Type B pancreatic cell (in vitro differentiated cells): ENCODE measurements at regions not wholly inside any gene's neighbourhood (a gene's known extent, or its start where the extent isn't known, plus 50 kb on each side); places are given as distances from the start of the nearest gene placed in this dataset.

Experiments
- DNase-seq: peaks from one replicate; pipeline ENCODE4 v3.0.0; 2021; ENCODE audit warnings: mixed read lengths; ENCODE audit not compliant: unreplicated experiment; ENCODE audit errors: extremely low spot score
- H3K27ac Mint-ChIP-seq: 2 replicates; pipeline ENCODE4 v1.8.0; 2021; ENCODE audit warnings: mild to moderate bottlenecking, mixed read lengths
- H3K27me3 Mint-ChIP-seq: 2 replicates; pipeline ENCODE4 v1.8.0; 2021; ENCODE audit warnings: mixed read lengths
- H3K36me3 Mint-ChIP-seq: 2 replicates; pipeline ENCODE4 v1.8.0; 2021; ENCODE audit warnings: mixed read lengths
- H3K4me1 Mint-ChIP-seq: one replicate; pipeline ENCODE4 v1.8.0; 2021; ENCODE audit warnings: mixed read lengths; ENCODE audit not compliant: unreplicated experiment
- H3K4me3 Mint-ChIP-seq: 2 replicates; pipeline ENCODE4 v1.8.0; 2021; ENCODE audit warnings: mild to moderate bottlenecking, mixed read lengths
- H3K9me3 Mint-ChIP-seq: 2 replicates; pipeline ENCODE4 v1.8.0; 2021; ENCODE audit warnings: mixed read lengths
- TF ChIP-seq, protein P1 (sequence below): fragments of 200-600 bp; sonication (generic); conservative IDR thresholded peaks from 2 replicates; pipeline ENCODE4 v1.5.0; 2021; ENCODE audit warnings: antibody characterized with exemption, mild to moderate bottlenecking

DNA sequence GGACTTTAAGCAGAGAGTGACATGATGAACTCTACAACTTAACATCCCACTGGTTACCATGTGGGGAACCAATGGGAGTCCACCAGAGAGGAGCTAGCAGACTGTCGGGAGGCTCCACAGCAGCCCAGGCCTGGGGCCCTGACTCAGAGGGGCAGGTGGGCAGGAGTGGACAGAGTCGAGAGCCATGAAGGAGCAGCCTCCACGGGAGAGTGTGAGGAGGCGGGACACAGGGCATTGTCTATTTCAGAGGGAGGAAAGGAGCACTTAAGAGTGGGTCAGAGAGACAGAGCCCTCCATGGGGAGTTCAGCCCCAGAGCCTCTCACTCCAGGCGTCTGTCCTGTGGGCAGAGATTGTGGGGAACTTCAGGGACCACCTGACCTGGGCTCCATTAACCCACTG, 118.7 kb downstream of the CYP26B1 start:
- H3K9me3 Mint-ChIP-seq, result no peaks in the 10 kb centered on the region
- TF ChIP-seq, protein P1, sequence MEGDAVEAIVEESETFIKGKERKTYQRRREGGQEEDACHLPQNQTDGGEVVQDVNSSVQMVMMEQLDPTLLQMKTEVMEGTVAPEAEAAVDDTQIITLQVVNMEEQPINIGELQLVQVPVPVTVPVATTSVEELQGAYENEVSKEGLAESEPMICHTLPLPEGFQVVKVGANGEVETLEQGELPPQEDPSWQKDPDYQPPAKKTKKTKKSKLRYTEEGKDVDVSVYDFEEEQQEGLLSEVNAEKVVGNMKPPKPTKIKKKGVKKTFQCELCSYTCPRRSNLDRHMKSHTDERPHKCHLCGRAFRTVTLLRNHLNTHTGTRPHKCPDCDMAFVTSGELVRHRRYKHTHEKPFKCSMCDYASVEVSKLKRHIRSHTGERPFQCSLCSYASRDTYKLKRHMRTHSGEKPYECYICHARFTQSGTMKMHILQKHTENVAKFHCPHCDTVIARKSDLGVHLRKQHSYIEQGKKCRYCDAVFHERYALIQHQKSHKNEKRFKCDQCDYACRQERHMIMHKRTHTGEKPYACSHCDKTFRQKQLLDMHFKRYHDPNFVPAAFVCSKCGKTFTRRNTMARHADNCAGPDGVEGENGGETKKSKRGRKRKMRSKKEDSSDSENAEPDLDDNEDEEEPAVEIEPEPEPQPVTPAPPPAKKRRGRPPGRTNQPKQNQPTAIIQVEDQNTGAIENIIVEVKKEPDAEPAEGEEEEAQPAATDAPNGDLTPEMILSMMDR, result no peak
- H3K4me1 Mint-ChIP-seq, result no peaks in the 10 kb centered on the region
- no peak overlapping the region for H3K4me3 Mint-ChIP-seq
- H3K27me3 Mint-ChIP-seq, result peaks cover 7% of the 10 kb centered on the region
- peak; percentile 39 for DNase-seq
- H3K27ac Mint-ChIP-seq, result no peak overlapping the region
- no peaks in the 10 kb centered on the region for H3K36me3 Mint-ChIP-seq

DNA sequence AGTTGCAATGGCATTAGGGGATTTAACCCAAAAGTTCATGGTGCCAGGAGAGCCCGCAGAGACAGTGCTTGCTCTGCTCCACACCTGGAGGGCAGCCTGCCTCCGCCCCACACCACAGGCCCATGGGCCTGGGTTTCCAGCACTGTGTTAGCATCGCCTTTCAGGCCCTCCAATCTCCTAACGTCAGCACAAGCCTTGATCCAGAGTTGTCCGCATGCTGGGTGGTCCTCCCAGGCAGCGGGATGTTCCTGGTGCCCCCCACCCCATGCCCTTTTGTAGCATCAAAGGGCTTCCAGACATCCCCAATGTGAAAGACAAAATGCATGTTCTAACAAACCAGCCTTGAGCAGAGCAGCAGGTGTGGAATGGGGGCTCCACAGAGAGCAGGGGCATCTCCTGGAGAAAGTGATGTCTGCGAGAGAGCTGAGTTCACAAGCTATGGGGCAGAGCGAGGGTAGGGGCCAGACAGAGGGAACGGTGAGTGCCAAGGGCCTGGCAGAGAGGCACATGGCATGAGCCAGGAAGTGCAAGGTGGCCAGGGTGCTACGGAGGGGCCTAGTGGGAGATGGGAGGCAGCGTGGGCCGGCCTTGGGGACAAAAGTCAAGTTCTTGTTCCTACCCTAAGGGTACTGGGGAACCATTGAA, 119.2 kb downstream of the CYP26B1 start:
- DNase-seq, result peak; percentile 58
- peaks cover 7% of the 10 kb centered on the region for H3K27me3 Mint-ChIP-seq
- no peak overlapping the region for H3K4me3 Mint-ChIP-seq
- no peaks in the 10 kb centered on the region for H3K9me3 Mint-ChIP-seq
- TF ChIP-seq, protein P1, result no peak
- no peaks in the 10 kb centered on the region for H3K4me1 Mint-ChIP-seq
- H3K27ac Mint-ChIP-seq, result no peak overlapping the region
- no peaks in the 10 kb centered on the region for H3K36me3 Mint-ChIP-seq

DNA sequence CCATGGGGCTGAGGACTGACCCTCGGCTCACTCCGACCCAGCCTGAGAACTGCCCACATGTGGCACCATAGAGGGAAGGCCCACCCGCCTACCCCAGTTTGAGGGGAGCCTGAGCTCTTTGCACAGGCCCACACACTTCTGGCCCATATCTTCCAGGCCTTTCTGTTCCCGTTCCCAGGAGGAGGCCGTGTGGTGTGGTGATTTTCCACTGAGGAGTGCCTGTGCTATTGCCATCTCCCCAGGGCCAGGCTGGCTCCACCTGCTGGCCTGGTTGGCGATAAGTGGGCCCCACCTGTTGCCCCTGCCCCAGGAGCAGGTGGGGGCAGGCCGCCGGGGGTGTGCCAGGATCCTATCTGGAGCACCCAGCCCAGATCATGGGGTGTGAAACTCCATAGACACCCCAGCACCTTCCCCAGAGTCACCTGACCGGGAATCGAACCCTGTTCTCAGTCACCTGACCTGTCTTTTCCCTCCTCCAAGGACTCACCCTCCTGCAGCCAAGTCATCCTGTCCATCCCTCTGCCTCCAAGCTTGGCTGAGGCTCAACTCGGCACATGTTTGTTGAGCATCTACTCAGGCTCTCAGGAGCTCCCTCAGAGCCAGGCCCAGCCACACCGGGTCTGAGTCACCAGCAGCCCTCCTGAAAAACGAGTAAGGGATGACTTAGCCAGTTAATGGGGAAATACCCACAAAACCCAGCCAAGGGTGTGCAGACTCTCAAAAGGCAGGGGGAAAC, 120.1 kb downstream of the CYP26B1 start:
- no peak overlapping the region for H3K4me3 Mint-ChIP-seq
- peaks cover 7% of the 10 kb centered on the region for H3K27me3 Mint-ChIP-seq
- H3K4me1 Mint-ChIP-seq, result no peaks in the 10 kb centered on the region
- H3K9me3 Mint-ChIP-seq, result no peaks in the 10 kb centered on the region
- no peaks in the 10 kb centered on the region for H3K36me3 Mint-ChIP-seq
- TF ChIP-seq, protein P1, result no peak
- peak; percentile 56 for DNase-seq
- H3K27ac Mint-ChIP-seq, result no peak overlapping the region

DNA sequence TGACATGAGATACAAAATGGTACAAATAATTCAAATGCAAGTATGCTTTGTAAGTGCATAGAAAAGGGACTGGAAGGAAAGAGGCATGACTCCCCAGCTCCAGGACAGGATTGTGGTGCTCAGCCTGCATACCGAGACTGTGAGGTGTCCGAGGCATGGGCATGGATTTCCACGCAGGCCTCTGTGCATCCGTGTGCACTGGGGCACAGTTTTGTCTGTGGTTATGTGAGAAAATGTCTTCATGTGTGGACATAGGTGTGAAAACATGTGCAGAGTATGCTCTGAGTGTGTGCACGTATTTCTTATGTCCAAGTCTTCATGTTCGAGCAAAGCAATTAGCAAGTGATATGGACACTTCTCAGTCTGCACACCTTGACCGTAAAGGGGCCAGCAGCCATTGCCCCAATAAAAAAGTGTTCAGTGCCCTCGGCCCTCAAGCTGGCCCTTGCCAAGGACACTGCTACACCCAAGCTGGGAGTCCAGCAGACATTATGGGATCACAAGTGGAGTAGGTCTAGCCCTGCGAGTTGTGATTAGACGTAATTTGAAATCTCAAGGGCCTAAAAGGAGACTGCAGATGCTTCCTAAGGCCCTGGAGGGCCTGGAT, 120.7 kb downstream of the CYP26B1 start:
- Mint-ChIP-seq H3K27ac (no peak overlapping the region), H3K27me3 (peaks cover 5% of the 10 kb centered on the region), H3K36me3 (no peaks in the 10 kb centered on the region), H3K4me1 (no peaks in the 10 kb centered on the region), H3K9me3 (no peaks in the 10 kb centered on the region), H3K4me3 (no peak overlapping the region)
- TF ChIP-seq, protein P1, result no peak
- peak; percentile 27 for DNase-seq

DNA sequence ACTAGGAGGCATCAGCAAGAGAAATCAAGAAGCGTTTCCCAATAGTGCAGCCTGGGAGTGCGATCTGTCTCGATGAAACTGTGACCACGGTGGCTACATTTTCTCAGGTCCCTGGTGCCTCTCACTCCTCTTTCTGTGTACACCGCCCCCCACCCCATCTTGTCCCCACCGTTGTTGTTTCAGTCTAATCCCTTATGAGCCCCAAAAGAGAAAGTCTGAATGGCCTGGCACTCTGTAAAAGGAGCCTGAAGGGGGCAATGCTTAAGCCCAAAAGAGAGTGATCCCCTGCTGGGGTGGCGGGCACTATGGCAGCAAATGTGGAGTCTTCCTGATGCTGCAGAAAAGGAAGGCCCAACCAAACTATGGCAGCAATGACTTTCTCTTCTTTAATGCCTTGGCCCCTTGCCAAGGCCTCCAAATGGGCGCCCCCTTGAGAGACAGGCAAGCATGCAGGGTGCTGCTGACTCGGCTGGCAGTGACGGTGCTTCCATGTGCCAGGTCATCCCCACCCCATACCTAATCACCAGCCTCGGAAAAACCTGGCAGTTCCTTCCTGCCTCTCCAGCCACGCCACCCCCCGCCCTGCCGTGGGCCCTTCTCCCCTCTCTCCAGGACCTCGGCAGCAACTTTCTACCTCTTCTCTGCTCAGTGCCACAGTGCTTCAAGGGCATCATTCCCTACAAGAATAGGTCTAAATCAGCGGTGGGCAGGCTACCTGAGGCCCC, 123.0 kb downstream of the CYP26B1 start:
- no peaks in the 10 kb centered on the region for H3K9me3 Mint-ChIP-seq
- TF ChIP-seq, protein P1, result no peak
- H3K4me1 Mint-ChIP-seq, result no peaks in the 10 kb centered on the region
- H3K27ac Mint-ChIP-seq, result no peak overlapping the region
- H3K36me3 Mint-ChIP-seq, result no peaks in the 10 kb centered on the region
- DNase-seq, result peak; percentile 64
- no peaks in the 10 kb centered on the region for H3K27me3 Mint-ChIP-seq
- H3K4me3 Mint-ChIP-seq, result no peak overlapping the region
